OCI-LY1 (cell line): ENCODE measurements at regions not wholly inside any gene's neighbourhood (a gene's known extent, or its start where the extent isn't known, plus 50 kb on each side); places are given as distances from the start of the nearest gene placed in this dataset.

ENCODE experiments used
- CTCF ChIP-seq: fragments of 200-600 bp; sonication (generic), shearing (Covaris generic); IDR thresholded peaks from 2 replicates; pipeline ENCODE4 v1.5.1; 2017; ENCODE audit warnings: mild to moderate bottlenecking, antibody characterized with exemption, low read length, moderate library complexity, mixed read lengths
- EZH2 ChIP-seq: fragments of 200-600 bp; sonication (generic), shearing (Covaris generic); IDR thresholded peaks from 2 replicates; pipeline ENCODE4 v1.8.0; 2017; ENCODE audit warnings: borderline replicate concordance, mixed run types, mild to moderate bottlenecking, antibody characterized with exemption, low read length, moderate library complexity, mixed read lengths

DNA sequence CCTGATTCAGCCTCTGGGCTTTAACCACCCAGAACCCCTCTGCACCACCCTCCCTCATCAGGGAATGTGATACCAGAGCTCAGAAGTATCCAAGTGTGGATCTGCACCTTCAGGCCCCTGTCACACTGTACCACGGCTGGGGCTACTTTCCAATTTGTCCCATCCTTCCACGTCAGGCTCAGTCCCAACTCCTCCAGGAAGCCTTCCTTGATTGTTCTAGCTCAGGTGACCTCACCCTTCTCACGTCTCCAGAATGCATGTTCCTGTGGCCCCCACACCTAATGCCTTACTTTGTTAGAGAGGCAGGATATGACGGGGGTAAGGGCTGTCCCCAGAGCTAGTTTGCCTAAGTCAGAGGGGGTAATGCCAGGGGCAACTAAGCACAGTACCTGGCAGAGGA is 134.3 kb downstream of the TFCP2L1 start:
- no peak for TF ChIP-seq CTCF
- no peak for TF ChIP-seq EZH2
